Thoracic aorta (tissue), 2 donors: ENCODE measurements at regions not wholly inside any gene's neighbourhood (a gene's known extent, or its start where the extent isn't known, plus 50 kb on each side); places are given as distances from the start of the nearest gene placed in this dataset.

Source experiments
- ATAC-seq: fragments of 150-250 bp; one replicate; pipeline ENCODE4 v1.8.0; 2017; ENCODE audit warnings: low read depth; ENCODE audit not compliant: insufficient number of reproducible peaks, low FRiP score
- DNase-seq: peaks from one replicate; pipeline ENCODE4 v3.0.0-alpha.2; 2020; ENCODE audit warnings: low spot score
- H3K27ac ChIP-seq, 2 donors: fragments of 200-600 bp; sonication (generic); 1 replicate in 1 of 2; 2 replicates in 1 of 2; pipeline ENCODE4 v1.5.1; 2016; ENCODE audit warnings: mild to moderate bottlenecking in 2 of 2, moderate library complexity in 2 of 2
- H3K27me3 ChIP-seq: fragments of 200-600 bp; sonication (generic); replicated peaks from 2 replicates; pipeline ENCODE4 v1.6.0; 2016; ENCODE audit warnings: mild to moderate bottlenecking; ENCODE audit not compliant: insufficient read depth
- H3K36me3 ChIP-seq: fragments of 200-600 bp; sonication (generic); one replicate; pipeline ENCODE4 v1.5.1; 2016
- H3K4me1 ChIP-seq, 2 donors: fragments of 200-600 bp; sonication (generic); 1 replicate in 1 of 2; 2 replicates in 1 of 2; pipeline versions ENCODE4 v1.5.1 to v1.6.0; 2016; ENCODE audit warnings: low read depth in 2 of 2, mild to moderate bottlenecking in 1 of 2; ENCODE audit not compliant: control insufficient read depth in 1 of 2
- H3K4me3 ChIP-seq: fragments of 200-600 bp; sonication (generic); 2 replicates; pipeline ENCODE4 v1.5.1; 2016; ENCODE audit warnings: mild to moderate bottlenecking
- H3K9me3 ChIP-seq: fragments of 200-600 bp; sonication (generic); 2 replicates; pipeline ENCODE4 v1.5.1; 2016
- TF ChIP-seq, protein P1 (sequence below): fragments of 200-600 bp; sonication (generic); IDR thresholded peaks from one replicate; pipeline ENCODE4 v1.5.1; 2019; ENCODE audit warnings: antibody characterized with exemption

DNA sequence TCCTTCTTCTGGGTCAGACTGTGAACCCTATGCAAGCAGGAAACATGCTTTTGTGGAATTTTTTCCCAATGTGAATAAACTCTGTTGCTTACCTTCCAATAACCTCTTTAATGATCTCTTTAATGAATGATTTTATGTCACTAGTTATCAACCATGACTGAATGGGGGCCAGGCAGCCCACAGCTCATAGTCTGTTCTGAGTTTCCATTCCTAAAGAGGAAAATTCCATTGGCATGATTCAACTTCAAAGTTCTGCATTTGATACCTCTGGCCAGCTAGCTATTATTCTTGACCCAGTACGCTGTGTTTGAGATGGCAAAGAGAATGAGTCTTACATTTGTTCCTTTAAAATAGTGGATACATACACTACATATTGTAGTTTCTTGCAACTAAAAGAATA is 867.8 kb upstream of the CELF2 start:
- H3K27me3 ChIP-seq, result no peaks in the 10 kb centered on the region
- H3K9me3 ChIP-seq, result no peaks in the 10 kb centered on the region
- H3K4me3 ChIP-seq, result no peak overlapping the region
- peaks cover 0 to 15% of the 10 kb centered on the region in 2 donors for H3K4me1 ChIP-seq
- TF ChIP-seq, protein P1, sequence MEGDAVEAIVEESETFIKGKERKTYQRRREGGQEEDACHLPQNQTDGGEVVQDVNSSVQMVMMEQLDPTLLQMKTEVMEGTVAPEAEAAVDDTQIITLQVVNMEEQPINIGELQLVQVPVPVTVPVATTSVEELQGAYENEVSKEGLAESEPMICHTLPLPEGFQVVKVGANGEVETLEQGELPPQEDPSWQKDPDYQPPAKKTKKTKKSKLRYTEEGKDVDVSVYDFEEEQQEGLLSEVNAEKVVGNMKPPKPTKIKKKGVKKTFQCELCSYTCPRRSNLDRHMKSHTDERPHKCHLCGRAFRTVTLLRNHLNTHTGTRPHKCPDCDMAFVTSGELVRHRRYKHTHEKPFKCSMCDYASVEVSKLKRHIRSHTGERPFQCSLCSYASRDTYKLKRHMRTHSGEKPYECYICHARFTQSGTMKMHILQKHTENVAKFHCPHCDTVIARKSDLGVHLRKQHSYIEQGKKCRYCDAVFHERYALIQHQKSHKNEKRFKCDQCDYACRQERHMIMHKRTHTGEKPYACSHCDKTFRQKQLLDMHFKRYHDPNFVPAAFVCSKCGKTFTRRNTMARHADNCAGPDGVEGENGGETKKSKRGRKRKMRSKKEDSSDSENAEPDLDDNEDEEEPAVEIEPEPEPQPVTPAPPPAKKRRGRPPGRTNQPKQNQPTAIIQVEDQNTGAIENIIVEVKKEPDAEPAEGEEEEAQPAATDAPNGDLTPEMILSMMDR, result no peak
- ATAC-seq, result no peak
- no peak overlapping the region for H3K27ac ChIP-seq
- H3K36me3 ChIP-seq, result no peaks in the 10 kb centered on the region
- no peak for DNase-seq

- ATAC-seq, result no peak
Measured at GRCh38 chr10:10156917-10157600, 860.6 kb upstream of the CELF2 start.

DNA sequence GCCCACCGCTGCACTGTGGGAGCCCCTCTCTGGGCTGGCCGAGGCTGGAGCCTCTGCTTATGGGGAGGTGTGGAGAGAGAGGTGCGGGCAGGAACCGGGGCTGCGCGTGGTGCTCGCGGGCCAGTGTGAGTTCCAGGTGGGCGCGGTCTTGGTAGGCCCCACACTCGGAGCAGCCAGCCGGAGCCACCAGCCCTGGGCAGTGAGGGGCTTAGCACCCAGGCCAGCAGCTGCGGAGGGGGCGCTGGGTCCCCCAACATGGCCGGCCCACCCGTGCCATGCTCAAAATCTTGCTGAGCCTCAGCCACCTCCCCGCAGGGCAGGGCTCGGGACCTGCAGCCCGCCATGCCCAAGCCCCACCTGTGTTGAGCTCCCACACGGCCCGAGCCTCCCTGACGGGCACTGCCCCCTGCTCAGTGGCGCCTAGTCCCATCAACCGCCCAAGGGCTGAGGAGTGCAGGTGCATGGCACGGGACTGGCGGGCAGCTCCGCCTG is 856.8 kb upstream of the CELF2 start:
- no peaks in the 10 kb centered on the region for H3K9me3 ChIP-seq
- no peaks in the 10 kb centered on the region for H3K36me3 ChIP-seq
- no peak for ATAC-seq
- DNase-seq, result no peak
- no peaks in the 10 kb centered on the region for H3K4me1 ChIP-seq
- H3K4me3 ChIP-seq, result no peak overlapping the region
- TF ChIP-seq, protein P1, result no peak
- H3K27ac ChIP-seq, result no peak overlapping the region
- no peaks in the 10 kb centered on the region for H3K27me3 ChIP-seq

More at GRCh38 chr10:10156917-10157600, 860.6 kb upstream of the CELF2 start:
- Histone ChIP-seq H3K4me3 (no peak overlapping the region), H3K4me1 (no peaks in the 10 kb centered on the region), H3K27me3 (no peaks in the 10 kb centered on the region), H3K27ac (no peak overlapping the region), H3K9me3 (no peaks in the 10 kb centered on the region), H3K36me3 (no peaks in the 10 kb centered on the region)
- DNase-seq, result no peak
- TF ChIP-seq, protein P1, result no peak

- no peaks in the 10 kb centered on the region for H3K9me3 ChIP-seq
- H3K27me3 ChIP-seq, result no peaks in the 10 kb centered on the region
- ATAC-seq (no peak), DNase-seq (no peak)
- TF ChIP-seq, protein P1, result no peak
- no peaks in the 10 kb centered on the region for H3K4me1 ChIP-seq
- no peaks in the 10 kb centered on the region for H3K36me3 ChIP-seq
- H3K4me3 ChIP-seq, result no peak overlapping the region
- H3K27ac ChIP-seq, result no peak overlapping the region
Measured at GRCh38 chr10:10164848-10165247, 852.8 kb upstream of the CELF2 start.

- ATAC-seq (no peak), DNase-seq (no peak)
- H3K4me1 ChIP-seq, result no peaks in the 10 kb centered on the region
- TF ChIP-seq, protein P1, result no peak
- H3K9me3 ChIP-seq, result no peaks in the 10 kb centered on the region
- no peaks in the 10 kb centered on the region for H3K27me3 ChIP-seq
- H3K36me3 ChIP-seq, result no peaks in the 10 kb centered on the region
- H3K27ac ChIP-seq, result no peak overlapping the region
- H3K4me3 ChIP-seq, result no peak overlapping the region
Measured at GRCh38 chr10:10165415-10165814, 852.3 kb upstream of the CELF2 start.
